A549 (cell line): ENCODE measurements at regions not wholly inside any gene's neighbourhood (a gene's known extent, or its start where the extent isn't known, plus 50 kb on each side); places are given as distances from the start of the nearest gene placed in this dataset.
A peak's percentile ranks its signal among the peaks of the same experiment; 100 is the strongest.
"Not testable (repeated sequence)": the region's sequence is repeated elsewhere in the genome, so short reads cannot be mapped to it uniquely, and the experiment has no call there.

Experiments used
- ATAC-seq, 2 experiments: fragments of 200-7000 bp in 1 of 2; fragments of >200 bp in 1 of 2; cut with Nextera tagmentation in 1 of 2; cut with Tn5 transposase in 1 of 2; 3 replicates each; pipeline versions ENCODE4 v1.8.0 to v1.9.1; 2018 to 2020; ENCODE audit warnings: mild to moderate bottlenecking in 1 of 2, moderate library complexity in 1 of 2
- CTCF ChIA-PET: fragments of 300-600 bp; sonication (Branson Sonifier 250); formaldehyde crosslinking; extraction: SDS; loops from one replicate; lab custom pipeline; 2021; ENCODE audit warnings: antibody characterized with exemption, inconsistent platforms; lab: Yijun Ruan, JAX
- POLR2A ChIA-PET: fragments of 350-600 bp; formaldehyde crosslinking; extraction: SDS; loops from one replicate; lab custom pipeline; 2021; ENCODE audit warnings: antibody characterized with exemption, inconsistent platforms; lab: Yijun Ruan, JAX
- DNase-seq, 2 experiments: peaks; one replicate each; pipeline versions ENCODE4 v3.0.0 to v3.0.0-alpha.2; 2011 to 2016; ENCODE audit warnings: low read depth in 1 of 2, low spot score in 1 of 2
- FAIRE-seq: peaks from 2 replicates; lab custom pipeline; 2011; peaks lifted over from hg19 to GRCh38; lab: Jason Lieb, UNC
- H3K27ac ChIP-seq, 2 experiments: fragments of >200 bp; sonication (Bioruptor Twin); formaldehyde crosslinking; 3 replicates each; pipeline ENCODE4 v1.5.1; 2016 to 2017
- H3K4me1 ChIP-seq: fragments of >200 bp; sonication (Bioruptor Twin); formaldehyde crosslinking; 3 replicates; pipeline ENCODE4 v1.6.1; 2016
- H3K4me2 ChIP-seq: fragments of >200 bp; sonication (Bioruptor Twin); formaldehyde crosslinking; 3 replicates; pipeline ENCODE4 v1.6.1; 2016
- H3K4me3 ChIP-seq: fragments of >200 bp; sonication (Bioruptor Twin); formaldehyde crosslinking; 3 replicates; pipeline ENCODE4 v1.5.1; 2016
- H3K9me3 ChIP-seq: fragments of >200 bp; sonication (Bioruptor Twin); formaldehyde crosslinking; 3 replicates; pipeline ENCODE4 v1.6.1; 2016
- E2F6 ChIP-seq: IDR thresholded peaks from 2 replicates; pipeline ENCODE4 v1.6.1; 2012; ENCODE audit warnings: low read depth, borderline replicate concordance
- EHMT2 ChIP-seq: fragments of 200-600 bp; sonication (generic); IDR thresholded peaks from 2 replicates; pipeline ENCODE4 v1.6.1; 2016; ENCODE audit warnings: antibody characterized with exemption, low read depth, mild to moderate bottlenecking, moderate library complexity
- ELK1 ChIP-seq: fragments of 150-350 bp; IDR thresholded peaks from 2 replicates; pipeline ENCODE4 v1.6.1; 2014; ENCODE audit warnings: low read depth, mild to moderate bottlenecking, low read length
- FOXS1 ChIP-seq: fragments of 250-450 bp; sonication (Bioruptor Pico); IDR thresholded peaks from 2 replicates; pipeline ENCODE4 v1.5.0; 2020; ENCODE audit warnings: mild to moderate bottlenecking, moderate library complexity
- GATA3 ChIP-seq: IDR thresholded peaks from 2 replicates; pipeline ENCODE4 v1.6.1; 2012; ENCODE audit warnings: borderline replicate concordance
- KDM1A ChIP-seq: fragments of 200-600 bp; sonication (generic); IDR thresholded peaks from 2 replicates; pipeline ENCODE4 v1.6.1; 2016; ENCODE audit warnings: low read depth, mild to moderate bottlenecking
- MAFK ChIP-seq: fragments of 450-650 bp; IDR thresholded peaks from 2 replicates; pipeline ENCODE4 v1.6.1; 2014; ENCODE audit not compliant: partially characterized antibody
- NPAS2 ChIP-seq: fragments of 250-450 bp; sonication (Bioruptor Pico); IDR thresholded peaks from 2 replicates; pipeline ENCODE4 v1.8.0; 2022; ENCODE audit warnings: mild to moderate bottlenecking, moderate library complexity, borderline replicate concordance
- RARB ChIP-seq: fragments of 250-450 bp; sonication (Bioruptor Pico); IDR thresholded peaks from 2 replicates; pipeline ENCODE4 v1.8.0; 2021; ENCODE audit warnings: mild to moderate bottlenecking, moderate library complexity
- RNF2 ChIP-seq: fragments of 200-600 bp; sonication (generic); IDR thresholded peaks from 2 replicates; pipeline ENCODE4 v1.6.1; 2016; ENCODE audit warnings: low read depth, mild to moderate bottlenecking, antibody characterized with exemption, moderate library complexity, borderline replicate concordance
- WGBS: methylation state at CpG from one replicate; pipeline ENCODE4 v1.1.6; 2017; ENCODE audit errors: missing lambda C conversion rate; 5-methylcytosine and 5-hydroxymethylcytosine counted together
- TF ChIP-seq, protein P1 (sequence below): fragments of 200-600 bp; sonication (generic); IDR thresholded peaks from 2 replicates; pipeline ENCODE4 v1.6.1; 2016; ENCODE audit warnings: antibody characterized with exemption, mild to moderate bottlenecking, moderate library complexity
- TF ChIP-seq, protein P2 (sequence below): fragments of 250-450 bp; sonication (Bioruptor Pico); IDR thresholded peaks from 2 replicates; pipeline ENCODE4 v1.5.0; 2021; ENCODE audit warnings: mild to moderate bottlenecking, moderate library complexity, borderline replicate concordance

- TF ChIP-seq, protein P1, sequence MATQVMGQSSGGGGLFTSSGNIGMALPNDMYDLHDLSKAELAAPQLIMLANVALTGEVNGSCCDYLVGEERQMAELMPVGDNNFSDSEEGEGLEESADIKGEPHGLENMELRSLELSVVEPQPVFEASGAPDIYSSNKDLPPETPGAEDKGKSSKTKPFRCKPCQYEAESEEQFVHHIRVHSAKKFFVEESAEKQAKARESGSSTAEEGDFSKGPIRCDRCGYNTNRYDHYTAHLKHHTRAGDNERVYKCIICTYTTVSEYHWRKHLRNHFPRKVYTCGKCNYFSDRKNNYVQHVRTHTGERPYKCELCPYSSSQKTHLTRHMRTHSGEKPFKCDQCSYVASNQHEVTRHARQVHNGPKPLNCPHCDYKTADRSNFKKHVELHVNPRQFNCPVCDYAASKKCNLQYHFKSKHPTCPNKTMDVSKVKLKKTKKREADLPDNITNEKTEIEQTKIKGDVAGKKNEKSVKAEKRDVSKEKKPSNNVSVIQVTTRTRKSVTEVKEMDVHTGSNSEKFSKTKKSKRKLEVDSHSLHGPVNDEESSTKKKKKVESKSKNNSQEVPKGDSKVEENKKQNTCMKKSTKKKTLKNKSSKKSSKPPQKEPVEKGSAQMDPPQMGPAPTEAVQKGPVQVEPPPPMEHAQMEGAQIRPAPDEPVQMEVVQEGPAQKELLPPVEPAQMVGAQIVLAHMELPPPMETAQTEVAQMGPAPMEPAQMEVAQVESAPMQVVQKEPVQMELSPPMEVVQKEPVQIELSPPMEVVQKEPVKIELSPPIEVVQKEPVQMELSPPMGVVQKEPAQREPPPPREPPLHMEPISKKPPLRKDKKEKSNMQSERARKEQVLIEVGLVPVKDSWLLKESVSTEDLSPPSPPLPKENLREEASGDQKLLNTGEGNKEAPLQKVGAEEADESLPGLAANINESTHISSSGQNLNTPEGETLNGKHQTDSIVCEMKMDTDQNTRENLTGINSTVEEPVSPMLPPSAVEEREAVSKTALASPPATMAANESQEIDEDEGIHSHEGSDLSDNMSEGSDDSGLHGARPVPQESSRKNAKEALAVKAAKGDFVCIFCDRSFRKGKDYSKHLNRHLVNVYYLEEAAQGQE = no peak
- TF ChIP-seq EHMT2 = no peak
Measured at GRCh38 chr12:67070307-67070600, 198.9 kb upstream of the CAND1 start (continued).

GRCh38 chr12:67070604-67071003, 198.6 kb upstream of the CAND1 start:
- ATAC-seq (no peak), DNase-seq (no peak), FAIRE-seq (no peak)
- ChIA-PET CTCF (interaction anchor here (0.6 kb wide), 1 partner anchor 1135 kb away, joined by 3 read pairs; no protein-coding TSS in a partner anchor), POLR2A (no interaction called here)
- 83% methylated on average over 4 of the region's 4 CpGs for WGBS
- Histone ChIP-seq H3K4me3 (no peak overlapping the region), H3K9me3 (no peaks in the 10 kb centered on the region), H3K27ac (no peak overlapping the region), H3K4me1 (peaks cover 13% of the 10 kb centered on the region), H3K4me2 (peak overlapping the region; percentile 97; the same call in 1 of the 3 replicates)
- TF ChIP-seq, protein P1 = no peak
- TF ChIP-seq KDM1A (no peak), NPAS2 (CRISPR knock-in tag) (no peak), ELK1 (no peak), GATA3 (no peak), E2F6 (no peak), EHMT2 (no peak), RNF2 (no peak), FOXS1 (no peak), RARB (CRISPR knock-in tag) (no peak), MAFK (no peak)
- TF ChIP-seq, protein P2, sequence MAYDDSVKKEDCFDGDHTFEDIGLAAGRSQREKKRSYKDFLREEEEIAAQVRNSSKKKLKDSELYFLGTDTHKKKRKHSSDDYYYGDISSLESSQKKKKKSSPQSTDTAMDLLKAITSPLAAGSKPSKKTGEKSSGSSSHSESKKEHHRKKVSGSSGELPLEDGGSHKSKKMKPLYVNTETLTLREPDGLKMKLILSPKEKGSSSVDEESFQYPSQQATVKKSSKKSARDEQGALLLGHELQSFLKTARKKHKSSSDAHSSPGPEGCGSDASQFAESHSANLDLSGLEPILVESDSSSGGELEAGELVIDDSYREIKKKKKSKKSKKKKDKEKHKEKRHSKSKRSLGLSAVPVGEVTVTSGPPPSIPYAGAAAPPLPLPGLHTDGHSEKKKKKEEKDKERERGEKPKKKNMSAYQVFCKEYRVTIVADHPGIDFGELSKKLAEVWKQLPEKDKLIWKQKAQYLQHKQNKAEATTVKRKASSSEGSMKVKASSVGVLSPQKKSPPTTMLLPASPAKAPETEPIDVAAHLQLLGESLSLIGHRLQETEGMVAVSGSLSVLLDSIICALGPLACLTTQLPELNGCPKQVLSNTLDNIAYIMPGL = no peak

DNA sequence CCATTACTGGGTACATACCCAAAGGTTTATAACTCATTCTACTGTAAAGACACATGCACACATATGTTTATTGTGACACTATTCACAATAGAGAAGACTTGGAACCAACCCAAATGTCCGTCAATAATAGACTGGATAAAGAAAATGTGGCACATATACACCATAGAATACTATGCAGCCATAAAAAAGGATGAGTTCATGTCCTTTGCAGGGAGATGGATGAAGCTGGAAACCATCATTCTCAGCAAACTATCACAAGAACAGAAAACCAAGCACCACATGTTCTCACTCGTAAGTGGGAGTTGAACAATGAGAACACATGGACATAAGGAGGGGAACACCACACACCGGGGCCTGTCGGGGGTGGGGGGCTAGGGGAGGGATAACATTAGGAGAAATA, 196.9 kb upstream of the CAND1 start:
- H3K4me2 ChIP-seq, H3K4me3 ChIP-seq, FAIRE-seq, POLR2A ChIA-PET, H3K27ac ChIP-seq, H3K9me3 ChIP-seq, CTCF ChIA-PET, ATAC-seq, DNase-seq: not testable (repeated sequence)
- H3K4me1 ChIP-seq = peaks cover 13% of the 10 kb centered on the region
- 49% methylated on average over 4 of the region's 4 CpGs for WGBS
